ENCODE measurements at regions not wholly inside any gene's neighbourhood (a gene's known extent, or its start where the extent isn't known, plus 50 kb on each side); places are given as distances from the start of the nearest gene placed in this dataset.
"Not testable (repeated sequence)": the region's sequence is repeated elsewhere in the genome, so short reads cannot be mapped to it uniquely, and the experiment has no call there.

GRCh38 chr11:45379162-45379863 is 93.2 kb upstream of the SYT13 start:
- peaks cover 27% of the 10 kb centered on the region for H3K27me3 Mint-ChIP-seq (ENCODE audit: unreplicated experiment)
- no peak overlapping the region for H3K27ac Mint-ChIP-seq (ENCODE audit: unreplicated experiment)
- TF ChIP-seq CTCF (IDR thresholded peaks at IDR 0.05): no peak
- no peaks in the 10 kb centered on the region for H3K36me3 Mint-ChIP-seq (ENCODE audit: unreplicated experiment)
- no peak overlapping the region for H3K4me3 Mint-ChIP-seq (ENCODE audit: unreplicated experiment)
- no peak for DNase-seq (ENCODE audit: extremely low spot score, unreplicated experiment)
- H3K9me3 Mint-ChIP-seq (ENCODE audit: unreplicated experiment): no peaks in the 10 kb centered on the region
- peaks cover 15% of the 10 kb centered on the region for H3K4me1 Mint-ChIP-seq (ENCODE audit: unreplicated experiment)

- Mint-ChIP-seq H3K27ac (ENCODE audit: unreplicated experiment) (no peak overlapping the region), H3K27me3 (ENCODE audit: unreplicated experiment) (peaks cover 29% of the 10 kb centered on the region), H3K36me3 (ENCODE audit: unreplicated experiment) (no peaks in the 10 kb centered on the region), H3K4me1 (ENCODE audit: unreplicated experiment) (peaks cover 12% of the 10 kb centered on the region), H3K9me3 (ENCODE audit: unreplicated experiment) (no peaks in the 10 kb centered on the region), H3K4me3 (ENCODE audit: unreplicated experiment) (no peak overlapping the region)
- TF ChIP-seq CTCF (IDR thresholded peaks at IDR 0.05): no peak
- no peak for DNase-seq (ENCODE audit: extremely low spot score, unreplicated experiment)
Observed at GRCh38 chr11:45378516-45378915, 92.4 kb upstream of the SYT13 start.

- Mint-ChIP-seq H3K4me1 (ENCODE audit: unreplicated experiment) (no peaks in the 10 kb centered on the region), H3K36me3 (ENCODE audit: unreplicated experiment) (no peaks in the 10 kb centered on the region), H3K27ac (ENCODE audit: unreplicated experiment) (no peak overlapping the region), H3K27me3 (ENCODE audit: unreplicated experiment) (peaks cover 54% of the 10 kb centered on the region), H3K4me3 (ENCODE audit: unreplicated experiment) (no peak overlapping the region), H3K9me3 (ENCODE audit: unreplicated experiment) (no peaks in the 10 kb centered on the region)
- DNase-seq (ENCODE audit: extremely low spot score, unreplicated experiment): no peak
- no peak for TF ChIP-seq CTCF (IDR thresholded peaks at IDR 0.05)
Observed at GRCh38 chr11:45374653-45375059, 88.5 kb upstream of the SYT13 start.

- DNase-seq (ENCODE audit: extremely low spot score, unreplicated experiment): no peak
- Mint-ChIP-seq H3K27me3 (ENCODE audit: unreplicated experiment) (peaks cover 59% of the 10 kb centered on the region), H3K4me1 (ENCODE audit: unreplicated experiment) (no peaks in the 10 kb centered on the region), H3K27ac (ENCODE audit: unreplicated experiment) (no peak overlapping the region), H3K4me3 (ENCODE audit: unreplicated experiment) (no peak overlapping the region), H3K9me3 (ENCODE audit: unreplicated experiment) (no peaks in the 10 kb centered on the region), H3K36me3 (ENCODE audit: unreplicated experiment) (no peaks in the 10 kb centered on the region)
- no peak for TF ChIP-seq CTCF (IDR thresholded peaks at IDR 0.05)
Observed at GRCh38 chr11:45374130-45374529, 88.0 kb upstream of the SYT13 start.

- H3K9me3 Mint-ChIP-seq (ENCODE audit: unreplicated experiment): no peaks in the 10 kb centered on the region
- no peaks in the 10 kb centered on the region for H3K36me3 Mint-ChIP-seq (ENCODE audit: unreplicated experiment)
- no peaks in the 10 kb centered on the region for H3K4me1 Mint-ChIP-seq (ENCODE audit: unreplicated experiment)
- no peak for DNase-seq (ENCODE audit: extremely low spot score, unreplicated experiment)
- H3K27ac Mint-ChIP-seq (ENCODE audit: unreplicated experiment): no peak overlapping the region
- H3K27me3 Mint-ChIP-seq (ENCODE audit: unreplicated experiment): peaks cover 64% of the 10 kb centered on the region
- TF ChIP-seq CTCF (IDR thresholded peaks at IDR 0.05): no peak
- H3K4me3 Mint-ChIP-seq (ENCODE audit: unreplicated experiment): no peak overlapping the region
Observed at GRCh38 chr11:45373506-45374035, 87.4 kb upstream of the SYT13 start.

- peaks cover 75% of the 10 kb centered on the region for H3K27me3 Mint-ChIP-seq (ENCODE audit: unreplicated experiment)
- DNase-seq (ENCODE audit: extremely low spot score, unreplicated experiment); H3K36me3 Mint-ChIP-seq (ENCODE audit: unreplicated experiment); H3K4me3 Mint-ChIP-seq (ENCODE audit: unreplicated experiment); H3K4me1 Mint-ChIP-seq (ENCODE audit: unreplicated experiment); H3K9me3 Mint-ChIP-seq (ENCODE audit: unreplicated experiment); H3K27ac Mint-ChIP-seq (ENCODE audit: unreplicated experiment): not testable (repeated sequence)
Observed at GRCh38 chr11:45372414-45372813, 86.3 kb upstream of the SYT13 start.

Measured in osteocyte (in vitro differentiated cells).